Glomerular visceral epithelial cell (primary cell): ENCODE measurements at regions not wholly inside any gene's neighbourhood (a gene's known extent, or its start where the extent isn't known, plus 50 kb on each side); places are given as distances from the start of the nearest gene placed in this dataset.
A peak's percentile ranks its signal among the peaks of the same experiment; 100 is the strongest.

Experiments
- DNase-seq: peaks from one replicate; pipeline ENCODE4 v3.0.0-alpha.2; 2016; ENCODE audit errors: extremely low spot score

DNA sequence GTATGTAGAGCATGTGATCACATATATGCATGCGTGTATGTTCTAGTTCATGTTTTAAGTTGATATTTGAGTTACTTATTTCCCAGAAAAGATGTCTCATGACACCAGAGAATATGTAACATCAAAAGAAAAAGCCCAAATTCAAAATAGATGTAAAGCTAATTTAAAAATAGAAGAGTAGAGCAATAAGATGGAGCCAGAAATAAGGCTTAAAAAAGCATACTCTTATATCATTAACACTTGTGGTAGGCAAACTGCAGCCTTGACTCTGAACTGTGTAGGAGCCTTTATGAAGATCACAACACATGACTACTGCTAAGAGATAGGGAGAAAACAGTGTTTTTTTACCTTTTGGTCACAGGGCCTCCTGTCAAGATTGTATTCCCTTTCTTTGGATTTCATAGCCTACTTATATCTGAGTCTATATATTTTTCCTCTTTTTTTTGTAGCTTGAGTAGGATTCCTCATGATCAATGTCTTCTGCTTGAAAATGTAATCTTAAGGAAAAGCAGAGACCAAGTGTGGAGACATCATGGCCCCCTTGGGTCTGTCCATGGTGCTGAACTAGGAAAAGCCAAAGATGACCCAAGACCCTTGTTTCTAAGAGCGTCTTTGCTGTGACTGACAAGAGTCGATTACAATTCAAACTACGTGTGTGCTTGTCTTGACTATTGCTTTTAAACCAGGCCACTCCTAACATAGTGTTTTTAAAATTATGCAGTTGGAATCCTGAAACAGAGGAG, 390.4 kb downstream of the SHISA9 start:
- DNase-seq: no peak

DNA sequence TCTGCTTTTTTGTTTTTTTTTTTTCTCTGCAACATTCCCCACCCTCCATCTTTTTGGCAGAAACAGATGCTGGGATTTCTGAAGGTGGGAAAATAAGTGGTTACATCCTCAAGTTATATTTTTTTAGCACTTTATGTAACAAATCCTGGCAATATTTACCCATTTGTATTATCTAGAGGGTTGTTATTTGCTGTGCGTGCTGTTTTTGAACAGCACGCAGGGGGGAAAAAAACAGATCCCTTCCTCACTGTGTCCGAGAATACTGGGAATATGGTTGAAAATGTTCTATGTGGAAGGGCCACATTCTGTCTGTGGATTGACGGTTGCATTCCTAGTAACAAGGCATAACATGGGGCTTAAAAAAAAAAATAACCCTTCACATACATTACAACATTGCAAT, 394.8 kb downstream of the SHISA9 start:
- no peak for DNase-seq

DNA sequence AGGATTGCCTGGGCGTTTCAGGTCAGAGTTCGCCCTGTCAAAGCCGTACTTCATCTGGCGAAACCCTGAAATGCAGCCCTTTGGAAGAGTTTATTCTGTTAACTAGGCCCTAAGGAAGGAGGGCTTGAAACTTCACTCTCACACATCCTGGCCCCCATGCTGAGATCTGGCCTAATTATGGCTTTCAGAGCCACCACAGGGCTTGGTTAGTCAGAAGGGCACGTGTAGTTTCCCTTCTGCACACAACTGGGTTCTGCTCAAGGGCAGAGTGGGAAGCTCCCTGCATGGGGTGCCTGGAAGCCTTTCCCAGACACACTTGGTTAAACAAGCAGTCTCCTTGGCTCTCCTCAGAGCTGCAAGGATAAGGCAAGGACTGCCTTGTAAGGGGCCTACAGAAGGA, 397.3 kb downstream of the SHISA9 start:
- peak; percentile 84 for DNase-seq

DNA sequence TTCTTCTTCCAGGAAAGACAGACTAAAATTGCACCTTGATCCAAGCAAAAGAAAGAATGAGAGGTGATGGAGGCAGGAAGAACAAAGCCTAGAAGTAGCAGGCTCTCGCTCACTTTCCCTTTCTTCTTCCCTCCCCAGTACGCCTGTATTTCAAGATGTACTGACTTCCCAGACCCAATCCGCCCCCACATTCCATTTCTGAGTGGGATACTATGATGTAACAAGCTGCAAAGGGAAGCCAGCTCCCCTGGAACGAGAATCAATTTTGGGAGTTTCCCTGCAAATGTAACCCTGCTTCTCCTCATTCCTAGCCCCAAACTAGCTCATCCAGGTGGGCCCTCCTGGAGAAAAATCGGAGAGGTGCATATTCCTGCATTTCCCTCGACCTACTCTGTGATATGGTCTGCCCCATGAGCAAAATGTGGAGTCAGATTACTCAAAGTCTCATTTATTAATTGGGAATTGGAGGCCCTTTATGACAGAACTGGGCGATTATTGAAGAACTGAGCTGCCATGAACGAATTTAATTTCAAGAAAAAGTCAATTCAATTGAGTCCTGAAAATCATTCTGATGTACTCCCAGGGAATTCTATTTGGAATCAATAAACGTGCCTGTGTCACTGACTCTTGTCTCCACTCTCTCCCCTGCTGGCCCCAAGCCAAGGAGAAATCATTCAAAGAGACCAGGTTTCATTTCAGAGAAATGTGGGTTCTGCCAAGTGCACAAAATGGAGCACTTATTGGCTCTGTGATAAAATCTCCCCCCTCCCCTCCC, 398.9 kb downstream of the SHISA9 start:
- DNase-seq: no peak

DNA sequence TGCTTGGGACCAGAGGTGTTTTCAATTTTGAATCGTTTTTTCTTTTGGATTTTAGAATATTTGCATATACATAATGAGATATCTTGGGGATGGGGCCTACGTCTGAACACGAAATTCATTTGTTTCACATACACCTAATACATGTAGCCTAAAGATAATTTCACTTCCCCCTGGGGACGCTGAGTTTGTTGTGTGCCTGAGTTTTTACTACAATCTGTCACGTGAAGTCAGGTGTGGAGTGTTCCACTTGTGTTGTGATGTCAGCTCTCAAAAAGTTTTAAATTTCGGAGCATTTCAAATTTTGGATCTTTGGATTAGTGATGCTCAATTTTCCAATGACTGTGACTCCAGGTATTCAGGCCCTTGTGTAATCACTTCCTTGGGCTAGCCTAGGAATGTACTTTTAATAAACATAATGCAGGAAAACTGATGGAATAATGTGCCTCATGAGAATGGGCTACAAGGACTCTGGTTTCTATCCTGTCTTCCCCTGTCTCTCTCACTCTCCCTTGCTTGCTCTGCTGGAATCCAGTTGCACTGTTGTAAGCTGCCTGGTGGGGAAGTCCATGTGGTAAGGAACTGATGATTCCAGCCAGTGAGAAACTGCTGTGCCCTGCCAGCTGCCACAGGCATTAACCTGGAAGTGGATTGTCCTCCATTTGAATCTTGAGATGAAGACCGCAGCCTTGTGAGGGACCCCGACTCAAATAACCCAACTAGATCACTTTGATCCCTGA, 403.8 kb downstream of the SHISA9 start:
- peak; percentile 54 for DNase-seq

DNA sequence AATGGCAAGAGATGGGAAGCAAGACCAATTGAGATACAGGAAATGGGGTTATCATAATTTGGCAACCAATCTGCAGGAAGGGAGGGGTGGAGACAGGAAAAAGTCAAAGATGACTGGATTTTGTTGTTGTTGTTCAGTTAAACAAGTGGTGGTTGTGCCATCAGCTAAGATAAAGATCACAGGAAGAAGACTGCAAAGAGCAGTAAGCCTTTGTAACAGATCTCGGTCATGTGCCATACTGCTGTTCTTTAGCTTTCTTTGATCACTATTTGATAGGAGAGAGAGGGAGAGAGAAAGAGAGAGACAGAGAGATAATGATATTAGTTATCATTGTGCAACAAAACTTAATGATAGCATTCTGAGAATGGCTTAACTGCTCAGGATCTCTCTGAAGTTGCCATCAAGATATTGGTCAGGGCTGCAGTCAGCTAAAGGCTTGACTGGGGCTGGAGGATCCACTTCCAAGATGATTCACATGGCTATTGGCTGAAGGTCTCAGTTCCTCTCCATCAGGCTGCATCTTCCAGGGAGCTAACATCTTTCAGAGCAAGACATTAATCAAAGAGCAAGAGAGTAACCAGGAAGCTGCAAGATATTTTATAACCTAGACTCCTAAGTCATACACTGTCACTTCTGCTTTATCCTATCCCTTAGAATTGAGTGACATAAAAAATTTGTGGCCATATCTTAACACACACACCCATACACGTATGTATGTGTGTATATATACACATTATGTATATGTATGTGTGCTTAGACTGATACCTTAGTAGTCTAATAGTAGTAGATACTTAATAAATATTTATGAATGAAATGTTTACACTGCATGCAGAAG, 405.0 kb downstream of the SHISA9 start:
- peak; percentile 32 for DNase-seq

DNA sequence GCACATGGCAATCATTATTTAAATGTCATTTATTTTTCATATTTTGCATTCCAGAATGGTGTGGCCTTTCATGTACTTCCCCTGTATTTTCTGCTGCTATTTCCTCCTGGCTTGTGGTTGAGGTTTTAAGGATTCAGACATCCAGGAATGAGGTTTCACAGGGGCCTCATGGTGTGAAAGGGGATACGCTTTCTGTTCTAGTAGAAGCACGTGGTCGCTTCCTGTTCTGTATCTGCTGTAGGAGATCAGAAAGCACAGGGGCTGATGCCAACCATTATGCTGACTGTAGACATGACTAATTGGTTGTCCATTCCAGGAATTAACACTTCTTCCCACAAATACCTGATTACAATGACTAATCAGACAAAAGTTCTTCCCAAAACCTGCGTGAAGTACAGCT, 405.9 kb downstream of the SHISA9 start:
- DNase-seq: peak; percentile 98

DNA sequence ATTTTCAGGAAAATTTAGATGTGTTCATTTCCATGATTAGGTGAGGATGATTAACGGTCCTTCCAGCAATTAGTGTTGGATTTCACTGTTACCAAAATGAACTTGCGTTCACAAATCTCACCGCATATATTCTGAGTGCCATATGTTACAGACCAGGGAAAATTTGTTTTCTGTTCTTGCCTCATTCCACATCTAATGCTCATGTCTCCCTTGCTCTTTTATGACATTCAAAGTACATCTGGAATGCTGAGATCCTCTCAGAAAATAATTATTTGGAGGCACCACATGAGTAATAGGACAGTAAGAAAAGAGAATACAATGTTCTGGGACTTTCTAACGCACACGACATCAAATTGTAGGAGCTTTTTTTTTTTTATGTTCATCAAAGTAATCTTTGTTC, 406.5 kb downstream of the SHISA9 start:
- DNase-seq: peak; percentile 38

DNA sequence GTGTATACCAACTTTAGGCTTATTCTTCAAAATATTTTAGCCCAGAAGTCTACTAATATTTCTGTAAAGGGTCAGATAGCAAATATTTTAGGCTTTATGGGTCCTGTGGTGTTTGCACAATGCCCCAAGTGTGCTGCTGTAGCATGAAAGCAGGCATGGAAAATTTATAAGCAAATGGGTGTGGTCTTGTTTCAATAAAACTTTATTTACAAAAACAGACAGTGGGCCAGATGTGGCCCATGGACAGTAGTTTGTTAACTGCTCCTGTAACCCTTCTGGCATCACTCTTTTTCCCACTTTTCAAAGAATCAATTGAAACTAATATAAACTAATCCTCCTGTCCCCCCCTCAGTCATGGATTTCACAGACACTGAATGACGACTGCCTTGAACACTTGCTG, 410.7 kb downstream of the SHISA9 start:
- no peak for DNase-seq

DNA sequence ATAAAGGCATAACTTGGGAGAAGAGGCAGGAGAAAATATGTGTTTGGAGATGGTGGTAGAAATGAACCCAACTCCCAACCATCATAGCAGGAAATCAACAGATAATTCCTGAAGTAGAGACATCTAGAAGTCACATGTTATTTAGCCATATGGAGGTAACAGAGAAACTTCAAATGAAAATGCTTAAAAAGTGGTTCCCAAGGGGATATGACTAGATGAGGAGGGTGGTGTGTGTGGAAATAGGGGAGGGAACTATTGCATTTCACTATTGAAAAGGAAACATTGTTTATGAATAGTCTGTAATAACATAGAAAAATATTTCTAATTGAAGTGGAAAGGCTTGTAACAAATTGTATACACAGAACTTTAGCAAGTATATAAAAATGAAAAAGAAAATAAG, 412.0 kb downstream of the SHISA9 start:
- DNase-seq: no peak

DNA sequence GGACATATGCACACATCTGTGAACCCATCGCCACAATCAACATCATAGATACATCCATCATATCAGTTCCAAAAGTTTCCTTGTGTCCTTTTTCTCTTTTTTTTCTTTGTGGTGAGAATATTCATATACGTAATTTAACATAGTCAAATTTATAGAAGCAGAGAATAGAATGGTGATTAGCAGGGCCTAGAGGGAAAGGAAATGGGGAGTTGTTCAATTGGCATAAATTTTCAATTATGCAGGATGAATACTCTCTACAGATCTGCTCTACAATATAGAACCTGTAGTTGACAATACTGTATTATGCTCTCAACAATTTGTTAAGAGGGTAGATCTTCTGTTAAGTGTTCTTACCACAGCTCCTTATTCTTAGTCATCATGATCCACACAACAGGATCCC, 413.2 kb downstream of the SHISA9 start:
- no peak for DNase-seq

DNA sequence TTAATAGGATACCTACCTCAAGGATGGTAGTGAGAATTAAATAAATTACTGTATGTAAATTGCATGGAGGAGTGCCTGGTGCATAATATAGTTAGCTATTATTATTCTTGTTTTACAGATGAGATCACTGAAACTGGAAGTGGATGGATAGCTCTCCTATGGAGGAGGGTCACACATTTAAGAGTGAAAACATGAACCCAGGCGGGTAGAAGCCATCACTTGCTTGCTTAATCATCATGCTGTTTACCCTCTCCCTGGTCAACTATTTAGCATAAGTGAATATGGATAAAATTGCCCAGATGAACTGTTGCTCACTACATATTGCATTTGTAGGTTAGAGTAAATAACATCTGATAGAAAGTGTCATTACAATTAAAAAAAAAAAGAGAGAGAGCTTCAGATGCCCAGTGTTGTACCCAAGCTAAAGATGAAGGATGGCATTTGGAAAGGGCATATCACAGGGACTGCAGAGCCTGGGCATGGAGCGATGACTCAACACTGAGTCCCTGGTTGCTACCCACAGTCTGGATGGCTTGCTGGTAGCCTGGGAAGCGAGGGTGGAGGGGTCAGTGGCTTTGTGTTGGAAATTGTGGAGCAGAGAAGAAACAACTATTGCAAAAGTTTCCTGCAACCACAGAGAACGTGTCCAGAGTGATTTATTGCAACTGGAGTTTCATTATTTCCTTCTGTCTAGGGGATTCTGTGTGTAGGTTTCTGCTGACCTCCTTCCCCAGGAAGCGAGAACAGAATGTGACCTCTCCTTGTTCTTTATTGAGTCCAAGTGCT, 414.4 kb downstream of the SHISA9 start:
- peak; percentile 85 for DNase-seq

DNA sequence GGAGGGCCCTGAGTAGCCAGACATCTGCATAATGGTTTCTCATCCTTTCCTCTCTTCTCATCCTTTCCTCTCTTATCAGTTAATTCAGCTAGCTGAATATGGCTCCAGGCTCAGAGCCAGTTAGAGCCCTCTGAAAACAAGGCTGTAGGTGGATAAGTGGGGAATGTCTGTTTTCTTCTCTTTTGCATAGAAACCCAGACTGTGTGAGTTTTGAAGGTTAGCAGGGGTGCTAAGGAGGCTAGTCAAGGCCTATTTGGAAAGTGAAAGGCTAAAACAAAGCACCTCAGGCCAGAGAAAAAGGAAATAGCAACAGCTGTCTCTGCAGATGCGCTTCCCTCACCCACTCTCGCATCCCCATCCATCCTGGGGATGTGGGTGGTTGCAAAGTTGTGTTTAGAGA, 420.9 kb downstream of the SHISA9 start:
- no peak for DNase-seq

DNA sequence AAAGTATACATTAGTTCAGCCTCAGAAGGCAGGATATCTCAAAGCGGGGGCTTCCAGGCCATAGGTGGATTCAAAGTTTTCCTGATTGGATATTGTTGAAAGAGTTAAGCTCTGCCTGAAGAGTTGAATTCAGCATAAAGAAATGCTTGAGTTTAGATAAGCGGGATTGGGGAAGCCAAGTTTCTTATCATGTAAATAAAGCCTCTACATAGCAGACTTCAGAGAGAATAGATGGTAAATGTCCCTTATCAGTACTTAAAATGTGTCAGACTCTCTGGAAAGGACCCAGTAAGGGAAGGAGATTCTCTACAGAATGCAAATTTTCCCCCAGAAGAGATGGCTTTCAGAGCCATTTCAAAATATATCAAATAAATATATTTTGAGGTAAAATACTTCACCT, 423.5 kb downstream of the SHISA9 start:
- DNase-seq: no peak

DNA sequence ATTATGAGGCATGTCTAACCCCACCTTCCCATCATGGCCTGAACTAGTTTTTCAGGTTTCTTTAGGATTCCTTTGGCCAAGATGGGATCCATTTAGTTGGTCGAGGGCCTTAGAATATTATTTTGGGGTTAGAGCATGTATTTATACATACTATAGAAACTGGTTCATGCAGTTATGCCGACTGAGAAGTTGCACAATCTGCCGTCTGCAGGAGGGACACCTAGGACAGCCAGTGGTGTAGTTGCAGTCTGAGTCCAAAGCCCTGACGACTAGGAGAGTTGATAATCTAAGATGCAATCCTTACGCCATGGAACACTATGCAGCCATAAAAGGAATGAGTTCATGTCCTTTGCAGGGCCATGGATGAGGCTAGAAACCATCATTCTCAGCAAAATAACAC, 424.0 kb downstream of the SHISA9 start:
- DNase-seq: no peak

DNA sequence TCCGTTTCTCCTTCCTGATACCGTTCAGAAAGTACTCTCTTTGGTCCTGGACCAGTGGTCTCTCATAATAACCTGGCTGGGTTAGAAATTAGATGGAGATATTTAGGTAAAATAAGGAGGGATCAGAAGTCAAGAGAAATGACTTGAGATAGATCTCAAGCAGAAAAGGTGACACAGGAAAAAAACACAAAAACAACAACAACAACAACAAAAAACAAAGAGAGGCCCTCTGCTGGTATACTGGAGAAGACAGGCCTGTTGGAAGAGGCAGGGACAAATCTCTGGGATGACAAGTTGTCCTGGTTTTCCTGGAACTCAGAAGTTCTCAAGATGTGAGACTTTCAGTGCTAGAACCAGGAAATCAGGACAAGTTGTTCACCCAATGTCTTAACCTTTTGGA, 430.5 kb downstream of the SHISA9 start:
- no peak for DNase-seq

DNA sequence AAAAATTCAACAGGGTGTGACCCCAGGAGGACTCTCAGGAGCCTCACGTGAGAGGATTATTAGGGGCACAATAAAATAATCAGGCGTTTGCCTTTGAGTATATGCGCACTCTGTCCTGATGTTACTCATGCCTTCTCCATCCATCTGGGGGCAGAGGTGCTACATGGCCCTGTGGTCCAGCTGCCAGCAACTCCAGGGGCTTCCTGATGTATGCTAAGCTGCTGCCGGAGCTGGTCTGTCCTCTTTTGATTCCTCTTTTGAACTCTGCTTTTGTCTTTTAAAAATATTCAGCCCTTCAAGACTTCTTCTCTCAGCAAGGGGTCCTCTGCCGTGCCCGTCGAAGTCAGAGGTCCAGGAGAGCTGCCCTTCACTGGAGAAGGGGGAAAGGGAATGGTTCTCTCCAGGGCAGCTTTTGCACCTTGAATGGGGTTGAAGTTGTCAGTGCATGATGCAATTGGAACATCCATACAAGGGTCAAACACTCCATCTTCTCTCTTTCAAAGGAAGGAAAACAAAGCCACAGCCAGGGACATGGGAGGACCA, 431.4 kb downstream of the SHISA9 start:
- no peak for DNase-seq

DNA sequence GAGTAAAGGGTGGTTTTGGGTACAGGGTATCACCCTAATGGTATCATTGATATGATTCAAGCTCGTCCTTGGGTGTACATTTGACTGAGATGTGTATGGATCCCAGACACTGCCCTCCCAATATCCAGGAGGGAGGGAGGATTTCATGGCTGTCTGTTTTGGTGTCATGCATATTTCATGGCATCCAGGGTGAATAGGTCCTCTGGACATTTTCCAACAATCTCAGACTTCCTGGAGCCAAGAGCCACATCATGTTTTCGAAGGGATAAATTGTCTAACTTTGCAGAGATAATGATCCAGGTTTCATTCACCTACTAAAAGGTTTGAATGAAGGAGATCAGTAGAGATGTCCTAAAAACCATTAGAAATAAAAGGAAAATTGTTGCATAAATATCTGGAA, 431.9 kb downstream of the SHISA9 start:
- no peak for DNase-seq

DNA sequence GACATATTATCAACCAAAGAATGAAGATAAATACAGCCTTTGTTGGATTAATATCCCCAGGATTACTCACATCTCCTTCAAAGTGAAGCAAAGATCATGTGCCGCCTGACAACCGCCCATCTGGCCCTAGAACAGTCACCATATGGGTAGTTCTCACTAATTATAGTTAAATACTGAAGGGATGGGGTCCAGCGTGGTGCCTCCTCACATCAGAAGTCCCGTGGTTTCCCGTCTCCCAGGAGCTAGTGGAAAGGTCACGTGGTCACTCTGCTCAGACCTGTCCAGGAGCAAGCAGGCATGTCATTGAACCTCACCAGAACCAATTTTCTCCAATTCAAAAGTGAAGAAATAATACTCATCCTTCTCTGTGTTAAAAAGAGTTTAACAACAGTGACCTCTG, 434.5 kb downstream of the SHISA9 start:
- DNase-seq: peak; percentile 13

DNA sequence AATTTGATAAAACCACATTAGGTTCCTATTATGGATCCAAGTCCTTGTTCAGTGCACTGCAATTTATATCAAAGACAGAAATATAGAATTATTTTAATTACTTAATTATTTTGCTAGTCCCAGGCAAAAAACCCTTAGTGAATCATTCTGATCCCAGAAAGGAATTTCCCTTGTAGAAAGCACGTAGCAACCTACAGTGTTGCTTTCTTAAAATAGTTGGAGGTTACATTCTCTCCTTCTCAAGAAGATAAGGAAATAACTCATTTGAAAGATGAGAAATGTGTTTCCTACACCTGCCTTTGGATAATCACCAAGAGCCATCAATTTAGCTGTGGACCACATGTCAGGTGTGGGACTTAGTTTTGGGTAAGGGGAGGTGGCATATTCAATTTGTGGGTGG, 434.9 kb downstream of the SHISA9 start:
- no peak for DNase-seq
